IMR-90 (cell line): ENCODE measurements at regions not wholly inside any gene's neighbourhood (a gene's known extent, or its start where the extent isn't known, plus 50 kb on each side); places are given as distances from the start of the nearest gene placed in this dataset.
A peak's percentile ranks its signal among the peaks of the same experiment; 100 is the strongest.

ENCODE experiments used
- ATAC-seq: fragments of 200-7000 bp; cut with Tn5 transposase; 2 replicates; pipeline ENCODE4 v1.9.1; 2020; ENCODE audit warnings: low read depth, mild to moderate bottlenecking, moderate library complexity
- BruUV-seq: library from RNA; stranded (reverse); fragments of 400-500 nt; replicated peaks from 2 replicates; lab custom pipeline; 2021; lab: Mats Ljungman, UMichigan
- CTCF ChIA-PET: fragments of 300-600 bp; formaldehyde crosslinking; extraction: SDS; loops from one replicate; lab custom pipeline; 2021; ENCODE audit warnings: antibody characterized with exemption; lab: Yijun Ruan, JAX
- POLR2A ChIA-PET: fragments of 300-600 bp; sonication (Branson Sonifier 250); formaldehyde crosslinking; loops from one replicate; lab custom pipeline; 2022; ENCODE audit warnings: antibody characterized with exemption; ENCODE audit not compliant: unreplicated experiment; lab: Charles Lee
- DNase-seq: peaks from one replicate; pipeline ENCODE4 v3.0.0; 2013
- H2AFZ ChIP-seq: replicated peaks from 2 replicates; pipeline ENCODE3; 2013; ENCODE audit warnings: low read length, mild to moderate bottlenecking; ENCODE audit not compliant: poor library complexity
- H2AK5ac ChIP-seq: 2 replicates; pipeline ENCODE4 v1.6.1; 2013; ENCODE audit warnings: low read depth, low read length, inconsistent platforms
- H2AK9ac ChIP-seq: replicated peaks from 2 replicates; pipeline ENCODE3; 2013; ENCODE audit warnings: mild to moderate bottlenecking, low read depth, low read length, moderate library complexity; ENCODE audit not compliant: poor library complexity
- H2BK120ac ChIP-seq: 2 replicates; pipeline ENCODE4 v1.6.1; 2013; ENCODE audit warnings: low read depth, low read length, inconsistent platforms
- H2BK15ac ChIP-seq: 3 replicates; pipeline ENCODE4 v1.6.1; 2013; ENCODE audit warnings: low read depth, low read length, inconsistent platforms
- H2BK20ac ChIP-seq: 2 replicates; pipeline ENCODE4 v1.6.1; 2013; ENCODE audit warnings: low read depth, mild to moderate bottlenecking, inconsistent platforms, low read length, moderate library complexity
- H2BK5ac ChIP-seq: 2 replicates; pipeline ENCODE4 v1.6.1; 2013; ENCODE audit warnings: mild to moderate bottlenecking, low read depth, low read length, inconsistent platforms; ENCODE audit not compliant: poor library complexity, severe bottlenecking
- H3K14ac ChIP-seq: replicated peaks from 2 replicates; pipeline ENCODE4 v1.6.1; 2013; ENCODE audit warnings: low read depth, low read length, inconsistent platforms
- H3K18ac ChIP-seq: 2 replicates; pipeline ENCODE4 v1.6.1; 2013; ENCODE audit warnings: low read depth, low read length, control low read depth
- H3K23ac ChIP-seq: 2 replicates; pipeline ENCODE4 v1.6.1; 2013; ENCODE audit warnings: low read depth, low read length, inconsistent platforms
- H3K27ac ChIP-seq: 2 replicates; pipeline ENCODE4 v1.5.1; 2013; ENCODE audit warnings: mild to moderate bottlenecking, control low read depth, low read length; ENCODE audit not compliant: insufficient read depth
- H3K27me3 ChIP-seq: 2 replicates; pipeline ENCODE4 v1.6.1; 2013; ENCODE audit warnings: low read length; ENCODE audit not compliant: control insufficient read depth, insufficient read depth
- H3K36me3 ChIP-seq: 2 replicates; pipeline ENCODE4 v1.6.1; 2013; ENCODE audit warnings: low read length, mixed read lengths; ENCODE audit not compliant: control insufficient read depth, insufficient read depth
- H3K4ac ChIP-seq: 2 replicates; pipeline ENCODE4 v1.6.1; 2013; ENCODE audit warnings: low read depth, low read length, inconsistent platforms
- H3K4me1 ChIP-seq: 2 replicates; pipeline ENCODE4 v1.6.1; 2013; ENCODE audit warnings: low read length, mixed read lengths; ENCODE audit not compliant: control insufficient read depth, insufficient read depth
- H3K4me2 ChIP-seq: 2 replicates; pipeline ENCODE4 v1.6.1; 2013; ENCODE audit warnings: low read depth, mild to moderate bottlenecking, control low read depth, low read length, moderate library complexity
- H3K4me3 ChIP-seq: 2 replicates; pipeline ENCODE4 v1.5.1; 2013; ENCODE audit warnings: low read depth, mild to moderate bottlenecking, control low read depth, low read length, moderate library complexity; ENCODE audit not compliant: insufficient read depth
- H3K56ac ChIP-seq: 2 replicates; pipeline ENCODE4 v1.6.1; 2013; ENCODE audit warnings: low read length, inconsistent platforms; ENCODE audit not compliant: insufficient read depth; ENCODE audit errors: extremely low read depth
- H3K79me1 ChIP-seq, 2 experiments: 2 replicates each; pipeline ENCODE4 v1.6.1; 2013; ENCODE audit warnings: low read length in 2 of 2, inconsistent platforms in 1 of 2, low read depth in 1 of 2
- H3K9ac ChIP-seq: 2 replicates; pipeline ENCODE4 v1.6.1; 2013; ENCODE audit warnings: low read depth, low read length, control low read depth
- H3K9me1 ChIP-seq: 2 replicates; pipeline ENCODE4 v1.6.1; 2013; ENCODE audit warnings: low read length, inconsistent platforms; ENCODE audit not compliant: insufficient read depth
- H3K9me3 ChIP-seq: 2 replicates; pipeline ENCODE4 v1.6.1; 2013; ENCODE audit warnings: low read length; ENCODE audit not compliant: control insufficient read depth, insufficient read depth
- H4K20me1 ChIP-seq: 2 replicates; pipeline ENCODE4 v1.6.1; 2013; ENCODE audit warnings: low read length, inconsistent platforms; ENCODE audit not compliant: insufficient read depth
- H4K5ac ChIP-seq: 2 replicates; pipeline ENCODE4 v1.6.1; 2013; ENCODE audit warnings: mild to moderate bottlenecking, low read depth, low read length, control low read depth
- H4K8ac ChIP-seq, 2 experiments: 2 replicates each; pipeline ENCODE4 v1.6.1; 2013; ENCODE audit warnings: low read depth in 2 of 2, low read length in 2 of 2, control low read depth in 1 of 2, inconsistent platforms in 1 of 2
- H4K91ac ChIP-seq: 2 replicates; pipeline ENCODE4 v1.6.1; 2013; ENCODE audit warnings: low read depth, low read length, inconsistent platforms; ENCODE audit not compliant: insufficient read depth
- BHLHE40 ChIP-seq: fragments of 150-350 bp; IDR thresholded peaks from 2 replicates; pipeline ENCODE4 v1.6.1; 2016; ENCODE audit warnings: mild to moderate bottlenecking, low read depth, low read length
- CEBPB ChIP-seq: IDR thresholded peaks from 2 replicates; pipeline ENCODE4 v1.6.1; 2012; ENCODE audit warnings: low read depth, low read length, improper control_type of control experiment
- CHD1 ChIP-seq: IDR thresholded peaks from 2 replicates; pipeline ENCODE4 v1.6.1; 2012; ENCODE audit warnings: low read depth, low read length, improper control_type of control experiment
- FOS ChIP-seq: fragments of 150-350 bp; IDR thresholded peaks from 2 replicates; pipeline ENCODE4 v1.6.1; 2016; ENCODE audit warnings: low read depth, low read length
- MAZ ChIP-seq: IDR thresholded peaks from 2 replicates; pipeline ENCODE4 v1.6.1; 2012; ENCODE audit warnings: low read depth, mild to moderate bottlenecking, low read length, improper control_type of control experiment, moderate library complexity, borderline replicate concordance
- MXI1 ChIP-seq: IDR thresholded peaks from 2 replicates; pipeline ENCODE4 v1.6.1; 2012; ENCODE audit warnings: low read depth, mild to moderate bottlenecking, low read length, moderate library complexity, borderline replicate concordance
- NFE2L2 ChIP-seq: fragments of 150-350 bp; IDR thresholded peaks from 2 replicates; pipeline ENCODE4 v1.6.1; 2016; ENCODE audit warnings: low read depth, mild to moderate bottlenecking, low read length
- POLR2A ChIP-seq: IDR thresholded peaks from 2 replicates; pipeline ENCODE4 v1.6.1; 2012; ENCODE audit warnings: mild to moderate bottlenecking, low read depth, low read length
- SMC3 ChIP-seq: fragments of 150-350 bp; IDR thresholded peaks from 2 replicates; pipeline ENCODE4 v1.6.1; 2016; ENCODE audit warnings: low read depth, mild to moderate bottlenecking, antibody characterized with exemption, low read length, moderate library complexity
- WGBS, 2 experiments: methylation state at CpG; one replicate each; pipeline versions ENCODE4 v1.1.5 to v1.1.7; 2013; ENCODE audit warnings: missing lambda C conversion rate in 2 of 2; ENCODE audit not compliant: insufficient read length in 1 of 2; ENCODE audit errors: extremely low coverage in 2 of 2; 5-methylcytosine and 5-hydroxymethylcytosine counted together
- dilution Hi-C: fragments of 300-500 bp; cut with HindIII; formaldehyde crosslinking; loops from one replicate; pipeline ENCODE4 v1.14.3; 2018; ENCODE audit warnings: low sequenced_read_pairs; ENCODE audit not compliant: unreplicated experiment
- in situ Hi-C: fragments of 300-500 bp; cut with MboI; formaldehyde crosslinking; loops from 3 replicates; pipeline ENCODE4 v1.14.3; 2019; ENCODE audit warnings: low sequenced_read_pairs, inconsistent platforms, mixed read lengths
- intact Hi-C: fragments of 100-400 bp; cut with micrococcal nuclease; formaldehyde crosslinking; loops from 2 replicates; pipeline ENCODE4 v1.10.0; 2022
- TF ChIP-seq, protein P1 (sequence below): conservative IDR thresholded peaks from 2 replicates; pipeline ENCODE4 v1.5.1; 2012; ENCODE audit warnings: mild to moderate bottlenecking, low read depth, low read length, improper control_type of control experiment

DNA sequence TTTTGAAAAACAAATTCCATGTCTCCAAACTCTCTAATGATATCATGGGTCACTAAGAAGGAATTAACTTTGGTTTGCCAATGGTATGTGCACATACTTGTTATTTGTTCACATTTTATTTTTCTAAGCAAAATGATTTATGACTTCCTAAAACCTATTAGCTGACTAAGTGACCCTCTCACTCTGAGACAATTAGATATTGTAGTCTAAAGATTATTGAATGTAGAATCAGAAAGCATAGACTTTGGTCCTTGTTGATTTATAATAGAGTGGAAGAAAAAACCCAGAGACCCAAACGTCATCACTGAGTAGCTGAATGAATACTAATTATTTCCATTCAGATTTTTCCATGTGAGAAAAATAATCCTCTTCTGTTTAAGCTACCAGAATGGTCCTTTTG lies 243.5 kb upstream of the ANO3 start:
- BruUV-seq: no TSS peak
- Histone ChIP-seq H2BK15ac (no peak overlapping the region), H4K8ac (no peak overlapping the region), H3K27me3 (no peaks in the 10 kb centered on the region), H3K36me3 (no peaks in the 10 kb centered on the region), H2BK5ac (no peak overlapping the region), H2AK9ac (no peak overlapping the region), H4K91ac (no peak overlapping the region), H4K5ac (no peak overlapping the region), H3K9me1 (no peaks in the 10 kb centered on the region), H2AK5ac (no peak overlapping the region), H2BK120ac (no peak overlapping the region), H3K79me1 (no peaks in the 10 kb centered on the region), H3K9me3 (no peaks in the 10 kb centered on the region), H3K9ac (no peak overlapping the region), H3K23ac (no peak overlapping the region), H2AFZ (no peak overlapping the region), H4K20me1 (no peaks in the 10 kb centered on the region), H3K56ac (no peak overlapping the region), H2BK20ac (no peak overlapping the region), H3K4me3 (no peak overlapping the region), H3K27ac (no peak overlapping the region), H3K14ac (no peak overlapping the region), H3K18ac (no peak overlapping the region), H3K4ac (no peak overlapping the region), H3K4me2 (no peak overlapping the region), H3K4me1 (no peaks in the 10 kb centered on the region)
- no CpG with 5 or more reads among the region's 1 CpG for WGBS, 2 experiments
- ChIA-PET POLR2A (no interaction called here), CTCF (no interaction called here)
- in situ Hi-C loops (no loop called here), dilution Hi-C loops (no loop called here), intact Hi-C loops (no loop called here)
- DNase-seq: peak; percentile 30
- no peak for ATAC-seq
- TF ChIP-seq MXI1 (no peak), CEBPB (no peak), NFE2L2 (no peak), MAZ (no peak), POLR2A (no peak), CHD1 (no peak), BHLHE40 (no peak), SMC3 (no peak), FOS (no peak)
- TF ChIP-seq, protein P1, sequence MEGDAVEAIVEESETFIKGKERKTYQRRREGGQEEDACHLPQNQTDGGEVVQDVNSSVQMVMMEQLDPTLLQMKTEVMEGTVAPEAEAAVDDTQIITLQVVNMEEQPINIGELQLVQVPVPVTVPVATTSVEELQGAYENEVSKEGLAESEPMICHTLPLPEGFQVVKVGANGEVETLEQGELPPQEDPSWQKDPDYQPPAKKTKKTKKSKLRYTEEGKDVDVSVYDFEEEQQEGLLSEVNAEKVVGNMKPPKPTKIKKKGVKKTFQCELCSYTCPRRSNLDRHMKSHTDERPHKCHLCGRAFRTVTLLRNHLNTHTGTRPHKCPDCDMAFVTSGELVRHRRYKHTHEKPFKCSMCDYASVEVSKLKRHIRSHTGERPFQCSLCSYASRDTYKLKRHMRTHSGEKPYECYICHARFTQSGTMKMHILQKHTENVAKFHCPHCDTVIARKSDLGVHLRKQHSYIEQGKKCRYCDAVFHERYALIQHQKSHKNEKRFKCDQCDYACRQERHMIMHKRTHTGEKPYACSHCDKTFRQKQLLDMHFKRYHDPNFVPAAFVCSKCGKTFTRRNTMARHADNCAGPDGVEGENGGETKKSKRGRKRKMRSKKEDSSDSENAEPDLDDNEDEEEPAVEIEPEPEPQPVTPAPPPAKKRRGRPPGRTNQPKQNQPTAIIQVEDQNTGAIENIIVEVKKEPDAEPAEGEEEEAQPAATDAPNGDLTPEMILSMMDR: no peak
